ENCODE measurements at regions not wholly inside any gene's neighbourhood (a gene's known extent, or its start where the extent isn't known, plus 50 kb on each side); places are given as distances from the start of the nearest gene placed in this dataset.
"Not testable (repeated sequence)": the region's sequence is repeated elsewhere in the genome, so short reads cannot be mapped to it uniquely, and the experiment has no call there.

DNA sequence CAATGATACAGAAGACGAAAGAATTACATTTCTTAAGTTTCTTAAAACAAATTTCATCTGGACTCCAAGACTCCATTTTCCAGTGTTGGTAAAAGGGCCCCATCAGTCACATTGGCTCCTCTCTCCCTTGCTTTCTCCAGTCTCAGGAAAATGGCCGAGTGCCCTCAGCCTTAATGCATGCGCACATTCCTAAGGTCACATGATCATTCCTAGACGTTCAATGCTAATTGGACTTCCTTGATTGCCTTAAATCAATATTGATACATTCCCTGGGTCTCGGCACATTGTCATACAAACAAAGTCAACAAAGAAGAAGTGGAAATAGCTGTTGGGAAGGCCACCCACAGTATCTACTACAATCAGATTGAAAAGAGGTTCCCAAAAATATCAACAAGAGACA lies 413.6 kb upstream of the GRAMD2B start:
- peaks cover 0 to 6% (median 0%) of the 10 kb centered on the region in 5 donors for H3K4me1 ChIP-seq (ENCODE audit: control insufficient read depth in 5 of 5, insufficient read depth in 5 of 5, low read length in 5 of 5)
- H3K9me3 ChIP-seq (ENCODE audit: control insufficient read depth in 4 of 4, insufficient read depth in 3 of 4, low read length in 3 of 4) = no peaks in the 10 kb centered on the region
- H3K4me3 ChIP-seq = no peak overlapping the region
- H3K36me3 ChIP-seq (ENCODE audit: control insufficient read depth in 4 of 4, insufficient read depth in 4 of 4, low read length in 4 of 4) = no peaks in the 10 kb centered on the region
- no peak for TF ChIP-seq CTCF (IDR thresholded peaks at IDR 0.05; ENCODE audit: control extremely low read depth, extremely low read depth)
- H3K9ac ChIP-seq (ENCODE audit: insufficient read depth in 1 of 2, low read length in 2 of 2) = no peak overlapping the region
- no peak overlapping the region for H3K27ac ChIP-seq (ENCODE audit: low read depth in 1 of 2, low read length in 1 of 2)
- ATAC-seq (ENCODE audit: insufficient read depth, low FRiP score) = no peak
- 61 to 64% methylated on average over 5 of the region's 5 CpGs for WGBS, 2 donors
- H3K27me3 ChIP-seq (ENCODE audit: control insufficient read depth in 3 of 3, insufficient read depth in 3 of 3, low read length in 2 of 3) = no peaks in the 10 kb centered on the region
- DNase-seq = no peak

DNA sequence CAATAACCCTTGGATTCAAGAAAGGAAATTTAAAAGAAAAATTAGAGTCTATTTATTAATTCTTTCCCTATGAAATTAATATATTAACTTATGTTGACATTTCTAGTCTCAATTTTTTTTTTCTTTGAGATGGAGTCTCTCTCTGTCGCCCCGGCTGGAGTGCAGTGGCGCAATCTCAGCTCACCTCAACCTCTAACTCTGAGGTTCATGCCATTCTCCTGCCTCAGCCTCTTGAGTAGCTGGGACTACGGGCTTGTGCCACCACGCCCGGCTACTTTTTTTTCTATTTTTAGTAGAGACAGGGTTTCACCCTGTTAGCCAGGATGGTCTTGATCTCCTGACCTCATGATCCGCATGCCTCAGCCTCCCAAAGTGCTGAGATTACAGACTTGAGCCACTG lies 411.7 kb upstream of the GRAMD2B start:
- H3K27ac ChIP-seq (ENCODE audit: low read depth in 1 of 2, low read length in 1 of 2); H3K9ac ChIP-seq (ENCODE audit: insufficient read depth in 1 of 2, low read length in 2 of 2); H3K4me3 ChIP-seq; H3K9me3 ChIP-seq (ENCODE audit: control insufficient read depth in 4 of 4, insufficient read depth in 3 of 4, low read length in 3 of 4); H3K4me1 ChIP-seq (ENCODE audit: control insufficient read depth in 5 of 5, insufficient read depth in 5 of 5, low read length in 5 of 5); H3K36me3 ChIP-seq (ENCODE audit: control insufficient read depth in 4 of 4, insufficient read depth in 4 of 4, low read length in 4 of 4); H3K27me3 ChIP-seq (ENCODE audit: control insufficient read depth in 3 of 3, insufficient read depth in 3 of 3, low read length in 2 of 3); ATAC-seq (ENCODE audit: insufficient read depth, low FRiP score); DNase-seq: not testable (repeated sequence)
- 72 to 90% methylated on average over 7 of the region's 7 CpGs for WGBS, 2 donors

DNA sequence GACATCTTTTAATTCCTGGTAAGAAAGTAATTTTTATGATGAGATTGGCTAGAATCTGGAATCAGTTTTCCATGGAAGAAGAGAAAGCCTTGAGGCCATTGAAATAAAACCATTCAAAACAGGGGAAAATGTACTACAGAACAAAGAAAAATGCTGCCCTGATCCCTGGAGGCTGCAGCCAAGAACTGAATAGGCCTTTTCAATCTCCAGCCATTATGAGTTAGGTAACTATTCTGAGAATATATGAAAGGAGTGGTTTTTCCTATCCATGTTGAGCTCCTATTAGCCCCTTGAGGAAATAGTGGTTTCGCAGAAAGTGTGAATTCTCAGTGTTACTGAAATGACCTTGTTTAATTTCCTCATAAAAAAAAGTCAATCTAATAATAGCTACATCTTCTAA lies 408.5 kb upstream of the GRAMD2B start:
- TF ChIP-seq CTCF (IDR thresholded peaks at IDR 0.05; ENCODE audit: control extremely low read depth, extremely low read depth) = no peak
- Histone ChIP-seq H3K27ac (ENCODE audit: low read depth in 1 of 2, low read length in 1 of 2) (no peak overlapping the region), H3K27me3 (ENCODE audit: control insufficient read depth in 3 of 3, insufficient read depth in 3 of 3, low read length in 2 of 3) (no peaks in the 10 kb centered on the region), H3K4me3 (no peak overlapping the region), H3K9me3 (ENCODE audit: control insufficient read depth in 4 of 4, insufficient read depth in 3 of 4, low read length in 3 of 4) (no peaks in the 10 kb centered on the region), H3K36me3 (ENCODE audit: control insufficient read depth in 4 of 4, insufficient read depth in 4 of 4, low read length in 4 of 4) (no peaks in the 10 kb centered on the region), H3K9ac (ENCODE audit: insufficient read depth in 1 of 2, low read length in 2 of 2) (no peak overlapping the region), H3K4me1 (ENCODE audit: control insufficient read depth in 5 of 5, insufficient read depth in 5 of 5, low read length in 5 of 5) (peaks cover 0 to 8% (median 0%) of the 10 kb centered on the region in 5 donors)
- 89 to 98% methylated on average over 1 of the region's 1 CpG for WGBS, 2 donors
- DNase-seq (no peak), ATAC-seq (ENCODE audit: insufficient read depth, low FRiP score) (no peak)

GRCh38 chr5:126015235-126016181 lies 407.7 kb upstream of the GRAMD2B start:
- no peak for ATAC-seq (ENCODE audit: insufficient read depth, low FRiP score)
- Histone ChIP-seq H3K4me3 (no peak overlapping the region), H3K27ac (ENCODE audit: low read depth in 1 of 2, low read length in 1 of 2) (peak overlapping the region in 1 of 2 donors; percentile 12)

More at GRCh38 chr5:126015235-126016181, 407.7 kb upstream of the GRAMD2B start:
- Histone ChIP-seq H3K4me1 (ENCODE audit: control insufficient read depth in 5 of 5, insufficient read depth in 5 of 5, low read length in 5 of 5) (peaks cover 0 to 8% (median 0%) of the 10 kb centered on the region in 5 donors), H3K9ac (ENCODE audit: insufficient read depth in 1 of 2, low read length in 2 of 2) (no peak overlapping the region), H3K9me3 (ENCODE audit: control insufficient read depth in 4 of 4, insufficient read depth in 3 of 4, low read length in 3 of 4) (no peaks in the 10 kb centered on the region), H3K36me3 (ENCODE audit: control insufficient read depth in 4 of 4, insufficient read depth in 4 of 4, low read length in 4 of 4) (no peaks in the 10 kb centered on the region), H3K27me3 (ENCODE audit: control insufficient read depth in 3 of 3, insufficient read depth in 3 of 3, low read length in 2 of 3) (no peaks in the 10 kb centered on the region)
- WGBS, 2 donors = 70 to 73% methylated on average over 8 of the region's 8 CpGs
- no peak for DNase-seq
- no peak for TF ChIP-seq CTCF (IDR thresholded peaks at IDR 0.05; ENCODE audit: control extremely low read depth, extremely low read depth)

Data from lung (tissue), 11 donors.